ENCODE measurements at regions not wholly inside any gene's neighbourhood (a gene's known extent, or its start where the extent isn't known, plus 50 kb on each side); places are given as distances from the start of the nearest gene placed in this dataset.

GRCh38 chr2:47636596-47637264 lies 65.9 kb upstream of the KCNK12 start:
- no peak overlapping the region for H3K4ac ChIP-seq (replicated peaks; ENCODE audit: insufficient read length, low read depth, low read length)
- FAIRE-seq: peak; percentile 32

More at GRCh38 chr2:47636596-47637264, 65.9 kb upstream of the KCNK12 start:
- peaks cover 0 to 10% (median 6%) of the 10 kb centered on the region in 4 experiments; a peak in 4 of 7 replicates for H3K4me1 ChIP-seq (replicated peaks in 1 of 4; ENCODE audit: control insufficient read depth in 3 of 4, insufficient read depth in 4 of 4, low read length in 3 of 4)
- H3K79me1 ChIP-seq (ENCODE audit: low read depth, low read length): no peaks in the 10 kb centered on the region
- H3K56ac ChIP-seq (replicated peaks; ENCODE audit: insufficient read length, low read depth, low read length): no peak overlapping the region
- 71% methylated on average over 10 of the region's 10 CpGs; no CpG with 5 or more reads in 1 of the 2 experiments for WGBS, 2 experiments (ENCODE audit: extremely low coverage in 1 of 2, insufficient coverage in 1 of 2, insufficient read length in 1 of 2, insufficient replicate concordance in 2 of 2, low coverage in 1 of 2, low lambda C conversion rate in 2 of 2, missing lambda C conversion rate in 1 of 2)
- TF ChIP-seq RNF2 (IDR thresholded peaks at IDR 0.05; ENCODE audit: borderline replicate concordance, low read depth, low read length, missing control alignments, poor library complexity, severe bottlenecking) (no peak), KDM5A (IDR thresholded peaks at IDR 0.05; ENCODE audit: low read length) (no peak)
- H4K8ac ChIP-seq (ENCODE audit: extremely low read depth, insufficient read depth, low read length): no peak overlapping the region
- H3K27ac ChIP-seq (ENCODE audit: low read depth, low read length): no peak overlapping the region
- H2AK5ac ChIP-seq (ENCODE audit: low read depth, low read length): no peak overlapping the region
- H2BK120ac ChIP-seq (replicated peaks; ENCODE audit: low read depth, low read length): peak overlapping the region; percentile 11
- peak overlapping the region; percentile 49 for H2BK20ac ChIP-seq (ENCODE audit: low read length)
- H4K5ac ChIP-seq (ENCODE audit: insufficient read length, low read depth, low read length): no peak overlapping the region
- H2BK5ac ChIP-seq (ENCODE audit: low read depth, low read length): peak overlapping the region; percentile 55; the same call in 1 of the 2 replicates
- DNase-seq (ENCODE audit: low read depth in 1 of 2, low spot score in 2 of 2): no peak
- POLR2A ChIA-PET (ENCODE audit: partially characterized antibody): interaction anchor here (1.1 kb wide), 2 partner anchors 16 to 26 kb away, joined by 3 to 4 read pairs; no protein-coding TSS in a partner anchor
- peak overlapping the region; percentile 43; the same call in 1 of the 2 replicates for H2AFZ ChIP-seq (ENCODE audit: low read length)
- peak overlapping the region in 2 of 4 experiments; percentile 10 to 22; a peak in 2 of 8 replicates for H3K4me3 ChIP-seq (ENCODE audit: extremely low read depth in 1 of 4, insufficient read depth in 2 of 4, low read depth in 3 of 4, low read length in 4 of 4)
- H3K23ac ChIP-seq (ENCODE audit: insufficient read length): no peak overlapping the region
- H2BK15ac ChIP-seq (ENCODE audit: low read length): no peak overlapping the region
- no peaks in the 10 kb centered on the region for H3K27me3 ChIP-seq (replicated peaks in 1 of 4; ENCODE audit: control insufficient read depth in 3 of 4, extremely low read depth in 1 of 4, insufficient read depth in 3 of 4, low read length in 3 of 4)
- H3K14ac ChIP-seq (ENCODE audit: insufficient read length): no peak overlapping the region
- H2BK12ac ChIP-seq (ENCODE audit: low read depth, low read length): peak overlapping the region; percentile 77; the same call in 1 of the 2 replicates
- H4K20me1 ChIP-seq (replicated peaks in 1 of 2; ENCODE audit: control insufficient read depth in 1 of 2, insufficient read depth in 2 of 2, low read length in 2 of 2): no peaks in the 10 kb centered on the region
- CTCF ChIA-PET (ENCODE audit: partially characterized antibody): interaction anchor here (0.9 to 3.2 kb wide), 4 partner anchors 10 to 130 kb away, joined by 3 to 19 read pairs (median 6); no protein-coding TSS in a partner anchor
- H3K9me3 ChIP-seq (ENCODE audit: insufficient read depth in 2 of 2, low read depth in 1 of 2, low read length in 1 of 2): no peaks in the 10 kb centered on the region
- H3K23me2 ChIP-seq (ENCODE audit: low read depth, low read length): no peaks in the 10 kb centered on the region
- peak overlapping the region; percentile 32 to 43 for H3K4me2 ChIP-seq (ENCODE audit: insufficient read depth in 1 of 2, low read depth in 2 of 2, low read length in 2 of 2)
- H3K79me2 ChIP-seq (ENCODE audit: control insufficient read depth in 1 of 2, insufficient read depth in 2 of 2, low read length in 2 of 2): no peaks in the 10 kb centered on the region
- H3K9ac ChIP-seq (replicated peaks in 1 of 4; ENCODE audit: extremely low read depth in 1 of 4, low read depth in 3 of 4, low read length in 3 of 4): no peak overlapping the region
- no peaks in the 10 kb centered on the region for H3K36me3 ChIP-seq (ENCODE audit: control insufficient read depth in 2 of 4, insufficient read depth in 4 of 4, low read length in 3 of 4)
- peak overlapping the region; percentile 45 for H4K91ac ChIP-seq (replicated peaks; ENCODE audit: insufficient read length, low read length)
- peak overlapping the region; percentile 79 for H3K18ac ChIP-seq (ENCODE audit: extremely low read depth, low read length)

Data from H1 (cell line).